Ovary (tissue), 7 donors: ENCODE measurements at regions not wholly inside any gene's neighbourhood (a gene's known extent, or its start where the extent isn't known, plus 50 kb on each side); places are given as distances from the start of the nearest gene placed in this dataset.

Experiments used
- DNase-seq, 5 donors: peaks; one replicate each; pipeline ENCODE4 v3.0.0-alpha.2; 2019 to 2020
- H3K27ac ChIP-seq, 2 donors: fragments of 200-600 bp; one replicate each; pipeline versions ENCODE4 v1.5.1 to v1.8.0; 2019 to 2022
- H3K27me3 ChIP-seq: fragments of 200-600 bp; one replicate; pipeline ENCODE4 v1.8.0; 2022
- H3K36me3 ChIP-seq: fragments of 200-600 bp; sonication (generic); one replicate; pipeline ENCODE4 v1.5.1; 2019
- H3K4me1 ChIP-seq: one replicate; pipeline ENCODE4 v1.8.1; 2013; ENCODE audit warnings: mild to moderate bottlenecking, moderate library complexity; ENCODE audit not compliant: insufficient read depth
- H3K4me3 ChIP-seq: fragments of 200-600 bp; sonication (generic); one replicate; pipeline ENCODE4 v1.5.1; 2017
- H3K9me3 ChIP-seq, 2 donors: fragments of 200-600 bp in 1 of 2; sonication (generic) in 1 of 2; one replicate each; pipeline versions ENCODE4 v1.5.1 to v1.8.1; 2013 to 2019; ENCODE audit warnings: mild to moderate bottlenecking in 1 of 2, moderate library complexity in 1 of 2
- EP300 ChIP-seq: sonication (generic); formaldehyde crosslinking; IDR thresholded peaks from one replicate; pipeline ENCODE4 v1.6.1; 2017; ENCODE audit warnings: antibody characterized with exemption
- POLR2A ChIP-seq: fragments of 450-650 bp; IDR thresholded peaks from one replicate; pipeline ENCODE4 v1.6.1; 2017; ENCODE audit warnings: antibody characterized with exemption, mild to moderate bottlenecking, moderate library complexity
- WGBS, 3 donors: extraction: QIAGEN DNeasy Blood & Tissue Kit in 1 of 3; methylation state at CpG; one replicate each; pipeline versions ENCODE4 v1.1.5 to v1.1.7; 2013 to 2017; 5-methylcytosine and 5-hydroxymethylcytosine counted together
- intact Hi-C, 4 donors: fragments of 100-400 bp; cut with DNase I; formaldehyde crosslinking; loops; one replicate each; pipeline versions ENCODE4 v1.11.0 to v1.15.1; 2022 to 2023
- TF ChIP-seq, protein P1 (sequence below), 3 donors: fragments of 450-650 bp in 2 of 3; fragments of 200-600 bp in 1 of 3; IDR thresholded peaks; one replicate each; pipeline versions ENCODE4 v1.5.1 to v1.8.0; 2016 to 2022; ENCODE audit warnings: antibody characterized with exemption in 3 of 3, mild to moderate bottlenecking in 1 of 3
- donor health status: DM: no; HTN: no; CAD: no; lungs with moderate emphysema.
- donor health status: DM: no; HTN: no; CAD: no.
- donor health status: Bipolar disorder and iron deficiency.
- donor health status: DM: no; HTN: no; CAD: no.
- donor health status: DM: yes; HTN: yes; CAD: no.

GRCh38 chr7:35993676-35994606, 159.1 kb upstream of the EEPD1 start:
- DNase-seq = no peak
- no peaks in the 10 kb centered on the region for H3K27me3 ChIP-seq
- WGBS, 3 donors = 76 to 81% (median 77%) methylated on average over 8 of the region's 8 CpGs
- H3K36me3 ChIP-seq = no peaks in the 10 kb centered on the region
- no peak overlapping the region for H3K27ac ChIP-seq
- TF ChIP-seq POLR2A (no peak), EP300 (no peak)
- TF ChIP-seq, protein P1, sequence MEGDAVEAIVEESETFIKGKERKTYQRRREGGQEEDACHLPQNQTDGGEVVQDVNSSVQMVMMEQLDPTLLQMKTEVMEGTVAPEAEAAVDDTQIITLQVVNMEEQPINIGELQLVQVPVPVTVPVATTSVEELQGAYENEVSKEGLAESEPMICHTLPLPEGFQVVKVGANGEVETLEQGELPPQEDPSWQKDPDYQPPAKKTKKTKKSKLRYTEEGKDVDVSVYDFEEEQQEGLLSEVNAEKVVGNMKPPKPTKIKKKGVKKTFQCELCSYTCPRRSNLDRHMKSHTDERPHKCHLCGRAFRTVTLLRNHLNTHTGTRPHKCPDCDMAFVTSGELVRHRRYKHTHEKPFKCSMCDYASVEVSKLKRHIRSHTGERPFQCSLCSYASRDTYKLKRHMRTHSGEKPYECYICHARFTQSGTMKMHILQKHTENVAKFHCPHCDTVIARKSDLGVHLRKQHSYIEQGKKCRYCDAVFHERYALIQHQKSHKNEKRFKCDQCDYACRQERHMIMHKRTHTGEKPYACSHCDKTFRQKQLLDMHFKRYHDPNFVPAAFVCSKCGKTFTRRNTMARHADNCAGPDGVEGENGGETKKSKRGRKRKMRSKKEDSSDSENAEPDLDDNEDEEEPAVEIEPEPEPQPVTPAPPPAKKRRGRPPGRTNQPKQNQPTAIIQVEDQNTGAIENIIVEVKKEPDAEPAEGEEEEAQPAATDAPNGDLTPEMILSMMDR (IDR thresholded peaks at IDR 0.05) = no peak
- intact Hi-C loops = no loop called here
- H3K4me1 ChIP-seq = peaks cover 2% of the 10 kb centered on the region
- no peaks in the 10 kb centered on the region for H3K9me3 ChIP-seq
- no peak overlapping the region for H3K4me3 ChIP-seq

- no peak overlapping the region for H3K27ac ChIP-seq
- TF ChIP-seq POLR2A (no peak), EP300 (no peak)
- TF ChIP-seq, protein P1 (IDR thresholded peaks at IDR 0.05) = no peak
- H3K27me3 ChIP-seq = no peaks in the 10 kb centered on the region
- intact Hi-C loops = no loop called here
- H3K36me3 ChIP-seq = no peaks in the 10 kb centered on the region
- no peak for DNase-seq
- WGBS, 3 donors = 82 to 85% (median 85%) methylated on average over 4 of the region's 4 CpGs
- H3K4me3 ChIP-seq = no peak overlapping the region
- no peaks in the 10 kb centered on the region for H3K9me3 ChIP-seq
- no peaks in the 10 kb centered on the region for H3K4me1 ChIP-seq
These were observed 157.7 kb upstream of the EEPD1 start for GRCh38 chr7:35995334-35995733.

- DNase-seq = no peak
- 58 to 70% (median 65%) methylated on average over 5 of the region's 5 CpGs for WGBS, 3 donors
- Histone ChIP-seq H3K27ac (no peak overlapping the region), H3K9me3 (no peaks in the 10 kb centered on the region), H3K27me3 (no peaks in the 10 kb centered on the region), H3K36me3 (no peaks in the 10 kb centered on the region), H3K4me3 (no peak overlapping the region), H3K4me1 (no peaks in the 10 kb centered on the region)
- TF ChIP-seq EP300 = no peak
- TF ChIP-seq POLR2A = no peak
- TF ChIP-seq, protein P1 (IDR thresholded peaks at IDR 0.05) = no peak
- intact Hi-C loops = no loop called here
These were observed 154.6 kb upstream of the EEPD1 start for GRCh38 chr7:35998481-35998880.

GRCh38 chr7:36001546-36001945, 151.5 kb upstream of the EEPD1 start:
- no peaks in the 10 kb centered on the region for H3K27me3 ChIP-seq
- no peak overlapping the region for H3K27ac ChIP-seq
- TF ChIP-seq EP300 (no peak), POLR2A (no peak)
- TF ChIP-seq, protein P1 (IDR thresholded peaks at IDR 0.05) = no peak
- H3K36me3 ChIP-seq = no peaks in the 10 kb centered on the region
- no peak overlapping the region for H3K4me3 ChIP-seq
- WGBS, 3 donors = 95 to 96% (median 96%) methylated on average over 3 of the region's 3 CpGs
- DNase-seq = no peak
- intact Hi-C loops = no loop called here
- no peaks in the 10 kb centered on the region for H3K9me3 ChIP-seq
- H3K4me1 ChIP-seq = no peaks in the 10 kb centered on the region
